GM12878 (cell line): ENCODE measurements at regions not wholly inside any gene's neighbourhood (a gene's known extent, or its start where the extent isn't known, plus 50 kb on each side); places are given as distances from the start of the nearest gene placed in this dataset.

Experiments
- ATAC-seq: fragments of 200-7000 bp; cut with Tn5 transposase; 3 replicates; pipeline ENCODE4 v1.9.1; 2020; ENCODE audit warnings: mild to moderate bottlenecking, moderate library complexity
- BruUV-seq: library from RNA; stranded (reverse); fragments of 400-500 nt; replicated peaks from 2 replicates; lab custom pipeline; 2021; lab: Mats Ljungman, UMichigan
- CTCF ChIA-PET: fragments of 300-600 bp; sonication (Branson Sonifier 250); formaldehyde crosslinking; extraction: SDS; loops from one replicate; lab custom pipeline; 2021; ENCODE audit warnings: inconsistent platforms; lab: Yijun Ruan, JAX
- POLR2A ChIA-PET: fragments of 350-600 bp; formaldehyde crosslinking; extraction: SDS; loops from one replicate; lab custom pipeline; 2021; ENCODE audit warnings: inconsistent platforms; lab: Charles Lee
- RAD21 ChIA-PET: fragments of 300-600 bp; sonication (Branson Sonifier 250); formaldehyde crosslinking; loops from one replicate; lab custom pipeline; 2023; ENCODE audit warnings: antibody characterized with exemption; ENCODE audit not compliant: unreplicated experiment; lab: Charles Lee
- SMC1A ChIA-PET: fragments of 300-600 bp; sonication (Branson Sonifier 250); formaldehyde crosslinking; loops from one replicate; lab custom pipeline; 2023; ENCODE audit not compliant: unreplicated experiment, uncharacterized antibody; lab: Charles Lee
- DNase-seq: peaks from one replicate; pipeline ENCODE4 v3.0.0-alpha.2; 2011; ENCODE audit warnings: low read depth, low spot score
- FAIRE-seq: peaks from 3 replicates; lab custom pipeline; 2011; peaks lifted over from hg19 to GRCh38; lab: Jason Lieb, UNC
- H2AFZ ChIP-seq: 2 replicates; pipeline ENCODE4 v1.6.0; 2011; ENCODE audit warnings: low read depth, low read length, control low read depth; ENCODE audit not compliant: control insufficient read depth
- H3K27ac ChIP-seq: 2 replicates; pipeline ENCODE4 v1.5.1; 2011; ENCODE audit warnings: control low read depth; ENCODE audit not compliant: control insufficient read depth, insufficient read depth
- H3K27me3 ChIP-seq, 2 experiments: replicated peaks in 1 of 2; 2 replicates each; pipeline versions ENCODE4 v1.6.0 to v1.6.1; 2011; ENCODE audit warnings: low read length in 1 of 2; ENCODE audit not compliant: control insufficient read depth in 2 of 2, insufficient read depth in 2 of 2
- H3K36me3 ChIP-seq, 2 experiments: 2 replicates each; pipeline ENCODE4 v1.5.1; 2011; ENCODE audit warnings: low read length in 1 of 2; ENCODE audit not compliant: control insufficient read depth in 2 of 2, insufficient read depth in 2 of 2
- H3K4me1 ChIP-seq: 2 replicates; pipeline ENCODE4 v1.6.1; 2011; ENCODE audit warnings: mild to moderate bottlenecking, low read length, moderate library complexity, mixed read lengths; ENCODE audit not compliant: control insufficient read depth, insufficient read depth
- H3K4me2 ChIP-seq: 2 replicates; pipeline ENCODE4 v1.6.0; 2011; ENCODE audit warnings: control low read depth; ENCODE audit not compliant: control insufficient read depth, insufficient read depth
- H3K4me3 ChIP-seq: fragments of 200-600 bp; sonication (generic); 2 replicates; pipeline ENCODE4 v1.5.1; 2016
- H3K79me2 ChIP-seq: 2 replicates; pipeline ENCODE4 v1.6.0; 2011; ENCODE audit warnings: low read length; ENCODE audit not compliant: control insufficient read depth, insufficient read depth
- H3K9ac ChIP-seq: 2 replicates; pipeline ENCODE4 v1.8.0; 2011; ENCODE audit warnings: low read length, control low read depth, mixed read lengths; ENCODE audit not compliant: control insufficient read depth, insufficient read depth
- H3K9me3 ChIP-seq: replicated peaks from 3 replicates; pipeline ENCODE4 v1.5.1; 2011; ENCODE audit warnings: mild to moderate bottlenecking, low read length; ENCODE audit not compliant: control insufficient read depth, insufficient read depth
- H4K20me1 ChIP-seq: 2 replicates; pipeline ENCODE4 v1.6.0; 2011; ENCODE audit not compliant: control insufficient read depth, insufficient read depth
- CUX1 ChIP-seq: IDR thresholded peaks from 2 replicates; pipeline ENCODE4 v1.6.1; 2012; ENCODE audit warnings: improper control_type of control experiment, low read depth, low read length; ENCODE audit not compliant: insufficient replicate concordance
- TARDBP ChIP-seq: IDR thresholded peaks from 2 replicates; pipeline ENCODE4 v1.6.1; 2016; ENCODE audit warnings: borderline replicate concordance
- ZNF217 ChIP-seq: fragments of 450-650 bp; IDR thresholded peaks from 2 replicates; pipeline ENCODE4 v1.6.1; 2017; ENCODE audit warnings: antibody characterized with exemption, mild to moderate bottlenecking
- WGBS: methylation state at CpG from one replicate; pipeline ENCODE4 v1.1.6; 2016; ENCODE audit warnings: low lambda C conversion rate; ENCODE audit not compliant: insufficient replicate concordance, insufficient coverage; ENCODE audit errors: missing lambda C conversion rate; 5-methylcytosine and 5-hydroxymethylcytosine counted together
- in situ Hi-C: fragments of 300-500 bp; cut with MboI; formaldehyde crosslinking; loops from 9 replicates; pipeline ENCODE4 v1.14.3; 2018; ENCODE audit warnings: mixed read lengths
- intact Hi-C: fragments of 100-400 bp; cut with micrococcal nuclease; formaldehyde crosslinking; loops from one replicate; pipeline ENCODE4 v1.14.2; 2022; ENCODE audit not compliant: unreplicated experiment

- intact Hi-C loops (no loop called here), in situ Hi-C loops (no loop called here)
- TF ChIP-seq CUX1 (no peak), TARDBP (no peak), ZNF217 (no peak)
- H3K4me1 ChIP-seq, result no peaks in the 10 kb centered on the region
- ChIA-PET SMC1A (no interaction called here), POLR2A (no interaction called here), RAD21 (no interaction called here), CTCF (no interaction called here)
- no peak overlapping the region for H3K4me3 ChIP-seq
- 0% methylated on average over 1 of the region's 1 CpG for WGBS
- no peaks in the 10 kb centered on the region for H4K20me1 ChIP-seq
- no peaks in the 10 kb centered on the region; a peak in 1 of 4 replicates for H3K27me3 ChIP-seq
- H3K9ac ChIP-seq, result no peak overlapping the region
- H3K27ac ChIP-seq, result no peak overlapping the region
- H3K4me2 ChIP-seq, result no peak overlapping the region
- FAIRE-seq (no peak), ATAC-seq (no peak), DNase-seq (no peak)
- BruUV-seq, result no TSS peak
- H3K9me3 ChIP-seq, result no peaks in the 10 kb centered on the region
- no peak overlapping the region for H2AFZ ChIP-seq
- H3K79me2 ChIP-seq, result no peaks in the 10 kb centered on the region
- H3K36me3 ChIP-seq, result no peaks in the 10 kb centered on the region
Observed at GRCh38 chr15:62512904-62513303, 347.8 kb upstream of the C2CD4B start.
